ENCODE measurements at regions not wholly inside any gene's neighbourhood (a gene's known extent, or its start where the extent isn't known, plus 50 kb on each side); places are given as distances from the start of the nearest gene placed in this dataset.

DNA sequence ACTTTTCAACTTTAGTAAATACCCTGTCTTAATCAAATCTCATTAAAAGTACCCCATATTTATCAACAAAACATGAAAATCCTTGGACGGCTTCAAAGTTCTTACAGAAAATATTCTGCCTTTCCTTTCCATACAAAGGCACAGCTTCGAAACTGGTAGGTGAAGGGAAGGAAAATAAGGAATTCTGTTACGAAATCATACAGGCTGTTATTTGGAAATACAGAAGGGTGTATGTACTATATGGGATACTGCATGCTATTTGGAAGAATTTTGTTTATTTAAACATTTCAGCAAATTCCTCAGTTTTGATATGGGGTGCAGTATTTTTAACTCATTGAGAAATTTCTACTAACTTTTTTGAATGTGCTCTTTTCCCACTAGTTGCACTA lies 138.4 kb upstream of the BTN3A2 start:
- no TSS peak for BruUV-seq (replicated peaks)
- CTCF ChIA-PET, result no interaction called here

DNA sequence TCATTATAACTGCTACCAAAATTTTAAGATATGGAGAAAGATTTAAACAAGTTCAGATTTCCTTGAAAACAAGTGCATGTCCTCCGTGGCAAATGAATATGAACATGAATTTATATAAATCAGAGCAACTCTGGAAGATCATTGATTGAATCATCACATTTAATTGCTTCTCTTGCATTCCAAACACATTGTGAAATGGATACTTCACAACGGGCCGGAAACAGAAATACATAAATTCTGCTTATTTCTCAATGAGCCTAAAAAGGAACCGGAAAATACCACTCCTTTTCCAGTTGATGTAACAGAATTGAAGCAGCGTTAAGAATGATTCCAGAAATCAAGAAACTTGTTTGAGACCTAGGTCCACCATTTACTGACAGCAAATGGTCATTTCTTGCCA lies 134.6 kb upstream of the BTN3A2 start:
- POLR2A ChIA-PET, result interaction anchor here (1.1 kb wide), 1 partner anchor 14 kb away, joined by 4 read pairs; a partner anchor contains a TSS
- Histone ChIP-seq H3K9me3 (ENCODE audit: control insufficient read depth, insufficient read depth, low read depth, low read length) (no peaks in the 10 kb centered on the region), H3K27ac (ENCODE audit: low read length) (peak overlapping the region; percentile 29; the same call in 1 of the 2 replicates), H3K36me3 (ENCODE audit: control insufficient read depth, insufficient read depth, low read length) (no peaks in the 10 kb centered on the region), H3K27me3 (ENCODE audit: control insufficient read depth, insufficient read depth, low read length) (no peaks in the 10 kb centered on the region), H3K4me3 (ENCODE audit: low read depth in 2 of 2, low read length in 2 of 2) (no peak overlapping the region), H3K4me1 (ENCODE audit: control insufficient read depth, insufficient read depth, low read length) (peaks cover 21% of the 10 kb centered on the region)
- CTCF ChIA-PET, result no interaction called here
- ATAC-seq (no peak), DNase-seq (ENCODE audit: low read depth, low spot score) (no peak)
- no TSS peak for BruUV-seq (replicated peaks)
- in situ Hi-C loops (cut with HindIII; ENCODE audit: low pct_unique_long_range_greater_than_20kb, low sequenced_read_pairs), result no loop called here
- intact Hi-C loops (cut with micrococcal nuclease; ENCODE audit: unreplicated experiment), result no loop called here
- TF ChIP-seq, protein P1, sequence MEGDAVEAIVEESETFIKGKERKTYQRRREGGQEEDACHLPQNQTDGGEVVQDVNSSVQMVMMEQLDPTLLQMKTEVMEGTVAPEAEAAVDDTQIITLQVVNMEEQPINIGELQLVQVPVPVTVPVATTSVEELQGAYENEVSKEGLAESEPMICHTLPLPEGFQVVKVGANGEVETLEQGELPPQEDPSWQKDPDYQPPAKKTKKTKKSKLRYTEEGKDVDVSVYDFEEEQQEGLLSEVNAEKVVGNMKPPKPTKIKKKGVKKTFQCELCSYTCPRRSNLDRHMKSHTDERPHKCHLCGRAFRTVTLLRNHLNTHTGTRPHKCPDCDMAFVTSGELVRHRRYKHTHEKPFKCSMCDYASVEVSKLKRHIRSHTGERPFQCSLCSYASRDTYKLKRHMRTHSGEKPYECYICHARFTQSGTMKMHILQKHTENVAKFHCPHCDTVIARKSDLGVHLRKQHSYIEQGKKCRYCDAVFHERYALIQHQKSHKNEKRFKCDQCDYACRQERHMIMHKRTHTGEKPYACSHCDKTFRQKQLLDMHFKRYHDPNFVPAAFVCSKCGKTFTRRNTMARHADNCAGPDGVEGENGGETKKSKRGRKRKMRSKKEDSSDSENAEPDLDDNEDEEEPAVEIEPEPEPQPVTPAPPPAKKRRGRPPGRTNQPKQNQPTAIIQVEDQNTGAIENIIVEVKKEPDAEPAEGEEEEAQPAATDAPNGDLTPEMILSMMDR (IDR thresholded peaks at IDR 0.05), result no peak
- TF ChIP-seq TCF7L2 (IDR thresholded peaks at IDR 0.05; ENCODE audit: low read depth, low read length), result no peak
- TF ChIP-seq, protein P2, sequence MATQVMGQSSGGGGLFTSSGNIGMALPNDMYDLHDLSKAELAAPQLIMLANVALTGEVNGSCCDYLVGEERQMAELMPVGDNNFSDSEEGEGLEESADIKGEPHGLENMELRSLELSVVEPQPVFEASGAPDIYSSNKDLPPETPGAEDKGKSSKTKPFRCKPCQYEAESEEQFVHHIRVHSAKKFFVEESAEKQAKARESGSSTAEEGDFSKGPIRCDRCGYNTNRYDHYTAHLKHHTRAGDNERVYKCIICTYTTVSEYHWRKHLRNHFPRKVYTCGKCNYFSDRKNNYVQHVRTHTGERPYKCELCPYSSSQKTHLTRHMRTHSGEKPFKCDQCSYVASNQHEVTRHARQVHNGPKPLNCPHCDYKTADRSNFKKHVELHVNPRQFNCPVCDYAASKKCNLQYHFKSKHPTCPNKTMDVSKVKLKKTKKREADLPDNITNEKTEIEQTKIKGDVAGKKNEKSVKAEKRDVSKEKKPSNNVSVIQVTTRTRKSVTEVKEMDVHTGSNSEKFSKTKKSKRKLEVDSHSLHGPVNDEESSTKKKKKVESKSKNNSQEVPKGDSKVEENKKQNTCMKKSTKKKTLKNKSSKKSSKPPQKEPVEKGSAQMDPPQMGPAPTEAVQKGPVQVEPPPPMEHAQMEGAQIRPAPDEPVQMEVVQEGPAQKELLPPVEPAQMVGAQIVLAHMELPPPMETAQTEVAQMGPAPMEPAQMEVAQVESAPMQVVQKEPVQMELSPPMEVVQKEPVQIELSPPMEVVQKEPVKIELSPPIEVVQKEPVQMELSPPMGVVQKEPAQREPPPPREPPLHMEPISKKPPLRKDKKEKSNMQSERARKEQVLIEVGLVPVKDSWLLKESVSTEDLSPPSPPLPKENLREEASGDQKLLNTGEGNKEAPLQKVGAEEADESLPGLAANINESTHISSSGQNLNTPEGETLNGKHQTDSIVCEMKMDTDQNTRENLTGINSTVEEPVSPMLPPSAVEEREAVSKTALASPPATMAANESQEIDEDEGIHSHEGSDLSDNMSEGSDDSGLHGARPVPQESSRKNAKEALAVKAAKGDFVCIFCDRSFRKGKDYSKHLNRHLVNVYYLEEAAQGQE (IDR thresholded peaks at IDR 0.05; ENCODE audit: insufficient read depth in 1 of 2, low read depth in 2 of 2, low read length in 1 of 2), result no peak
- no peak for TF ChIP-seq SIN3A (IDR thresholded peaks at IDR 0.05; ENCODE audit: borderline replicate concordance, insufficient read depth, low read depth, low read length)
- no peak for TF ChIP-seq POLR2AphosphoS5 (IDR thresholded peaks at IDR 0.05; ENCODE audit: low read depth, low read length)

More for the DNA sequence above, 138.4 kb upstream of the BTN3A2 start:
- POLR2A ChIA-PET, result no interaction called here
- Histone ChIP-seq H3K4me1 (ENCODE audit: control insufficient read depth, insufficient read depth, low read length) (peaks cover 13% of the 10 kb centered on the region), H3K4me3 (ENCODE audit: low read depth in 2 of 2, low read length in 2 of 2) (no peak overlapping the region), H3K27me3 (ENCODE audit: control insufficient read depth, insufficient read depth, low read length) (no peaks in the 10 kb centered on the region), H3K27ac (ENCODE audit: low read length) (no peak overlapping the region), H3K9me3 (ENCODE audit: control insufficient read depth, insufficient read depth, low read depth, low read length) (no peaks in the 10 kb centered on the region), H3K36me3 (ENCODE audit: control insufficient read depth, insufficient read depth, low read length) (peaks cover 3% of the 10 kb centered on the region; the same call in 1 of the 2 replicates)
- intact Hi-C loops (cut with micrococcal nuclease; ENCODE audit: unreplicated experiment), result no loop called here
- TF ChIP-seq, protein P1 (IDR thresholded peaks at IDR 0.05), result no peak
- TF ChIP-seq POLR2AphosphoS5 (IDR thresholded peaks at IDR 0.05; ENCODE audit: low read depth, low read length), result no peak
- TF ChIP-seq SIN3A (IDR thresholded peaks at IDR 0.05; ENCODE audit: borderline replicate concordance, insufficient read depth, low read depth, low read length), result no peak
- TF ChIP-seq TCF7L2 (IDR thresholded peaks at IDR 0.05; ENCODE audit: low read depth, low read length), result no peak
- TF ChIP-seq, protein P2 (IDR thresholded peaks at IDR 0.05; ENCODE audit: insufficient read depth in 1 of 2, low read depth in 2 of 2, low read length in 1 of 2), result no peak
- in situ Hi-C loops (cut with HindIII; ENCODE audit: low pct_unique_long_range_greater_than_20kb, low sequenced_read_pairs), result no loop called here
- no peak for ATAC-seq
- DNase-seq (ENCODE audit: low read depth, low spot score), result no peak
